NCI-H2107 treated with DMSO at 0.1 percent for 48 hours (cell line): ENCODE measurements at regions not wholly inside any gene's neighbourhood (a gene's known extent, or its start where the extent isn't known, plus 50 kb on each side); places are given as distances from the start of the nearest gene placed in this dataset.
A peak's percentile ranks its signal among the peaks of the same experiment; 100 is the strongest.
"Not testable (repeated sequence)": the region's sequence is repeated elsewhere in the genome, so short reads cannot be mapped to it uniquely, and the experiment has no call there.

ENCODE experiments used
- DNase-seq: peaks from one replicate; lab custom pipeline; 2025; ENCODE audit not compliant: unreplicated experiment; lab: John Stamatoyannopoulos, UW

GRCh38 chr14:37841039-37841438 lies 245.6 kb downstream of the TTC6 start:
- not testable (repeated sequence) for DNase-seq

GRCh38 chr14:37842106-37842505 lies 246.7 kb downstream of the TTC6 start:
- no peak for DNase-seq

GRCh38 chr14:37843954-37844607 lies 248.7 kb downstream of the TTC6 start:
- DNase-seq, result no peak

- no peak for DNase-seq
These were observed 249.2 kb downstream of the TTC6 start for GRCh38 chr14:37844614-37845013.

- DNase-seq, result no peak
These were observed 253.7 kb downstream of the TTC6 start for GRCh38 chr14:37848985-37849621.

GRCh38 chr14:37851054-37851453 lies 255.6 kb downstream of the TTC6 start:
- DNase-seq, result no peak

- no peak for DNase-seq
These were observed 260.4 kb downstream of the TTC6 start for GRCh38 chr14:37855871-37856270.

GRCh38 chr14:37857774-37858266 lies 262.4 kb downstream of the TTC6 start:
- DNase-seq, result no peak

GRCh38 chr14:37858733-37859132 lies 263.3 kb downstream of the TTC6 start:
- no peak for DNase-seq

GRCh38 chr14:37859177-37859576 lies 263.7 kb downstream of the TTC6 start:
- no peak for DNase-seq

- DNase-seq, result no peak
These were observed 266.8 kb downstream of the TTC6 start for GRCh38 chr14:37862263-37862662.

- DNase-seq, result no peak
These were observed 268.7 kb downstream of the TTC6 start for GRCh38 chr14:37864128-37864527.

- DNase-seq, result no peak
These were observed 269.7 kb downstream of the TTC6 start for GRCh38 chr14:37864861-37865718.

GRCh38 chr14:37865719-37866549 lies 270.5 kb downstream of the TTC6 start:
- no peak for DNase-seq

- DNase-seq, result no peak
These were observed 274.2 kb downstream of the TTC6 start for GRCh38 chr14:37869633-37870032.

- DNase-seq, result no peak
These were observed 274.7 kb downstream of the TTC6 start for GRCh38 chr14:37870170-37870569.

- DNase-seq, result no peak
These were observed 275.4 kb downstream of the TTC6 start for GRCh38 chr14:37870632-37871346.

- DNase-seq, result not testable (repeated sequence)
These were observed 278.6 kb downstream of the TTC6 start for GRCh38 chr14:37874065-37874428.

GRCh38 chr14:37874429-37875109 lies 279.1 kb downstream of the TTC6 start:
- peak; percentile 71 for DNase-seq

- DNase-seq, result no peak
These were observed 292.8 kb downstream of the TTC6 start for GRCh38 chr14:37888234-37888633.
